ENCODE measurements at regions not wholly inside any gene's neighbourhood (a gene's known extent, or its start where the extent isn't known, plus 50 kb on each side); places are given as distances from the start of the nearest gene placed in this dataset.

DNA sequence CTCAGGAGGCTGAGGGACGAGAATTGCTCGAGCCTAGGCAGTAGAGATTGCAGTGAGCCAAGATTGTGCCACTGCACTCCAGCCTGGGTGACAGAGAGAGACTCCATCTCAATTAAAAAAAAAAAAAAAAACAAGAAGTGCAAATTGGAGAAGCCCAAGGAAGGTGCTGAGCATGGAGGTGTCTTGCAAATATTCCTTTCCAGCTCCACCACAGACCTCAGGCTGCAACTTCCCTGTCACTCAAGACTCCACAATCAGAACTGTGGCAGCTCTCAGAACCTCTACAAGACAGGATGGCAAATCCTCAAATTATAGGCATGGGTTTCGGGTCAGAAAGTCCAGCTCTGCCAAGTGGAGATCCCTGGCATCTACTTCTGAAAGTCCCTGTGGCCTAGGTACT is 104.4 kb upstream of the TIAM1 start:
- Histone ChIP-seq H3K9me3 (replicated peaks; ENCODE audit: control insufficient read depth, low read depth, low read length) (no peaks in the 10 kb centered on the region), H3K36me3 (ENCODE audit: control insufficient read depth, insufficient read depth, low read length) (no peaks in the 10 kb centered on the region), H3K27me3 (ENCODE audit: control insufficient read depth, insufficient read depth, low read length) (no peaks in the 10 kb centered on the region), H3K27ac (ENCODE audit: low read length) (no peak overlapping the region), H3K4me3 (ENCODE audit: low read length) (no peak overlapping the region), H3K4me1 (ENCODE audit: control insufficient read depth, insufficient read depth, low read length) (peaks cover 20% of the 10 kb centered on the region)
- 86% methylated on average over 1 of the region's 3 CpGs for WGBS (ENCODE audit: insufficient coverage)
- DNase-seq = peak; percentile 53

DNA sequence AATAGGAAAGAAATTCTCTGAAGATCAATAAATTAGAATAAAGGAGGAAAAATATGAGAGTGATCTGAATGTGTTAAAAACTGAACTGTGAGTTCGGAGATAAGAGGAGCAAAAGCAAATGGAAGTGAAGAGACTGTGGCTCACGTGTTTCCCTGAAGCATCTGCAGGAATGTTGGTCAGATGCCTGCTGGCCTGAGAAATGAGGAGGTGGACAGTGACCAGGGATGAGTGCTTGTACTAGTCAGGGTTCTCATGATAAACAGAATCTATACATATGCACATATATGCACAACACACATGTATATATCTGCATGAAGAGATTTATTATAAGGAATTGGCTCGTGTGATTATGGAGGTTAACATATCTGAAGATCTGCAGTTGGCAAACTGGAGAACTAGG is 103.4 kb upstream of the TIAM1 start:
- Histone ChIP-seq H3K36me3 (ENCODE audit: control insufficient read depth, insufficient read depth, low read length) (no peaks in the 10 kb centered on the region), H3K27ac (ENCODE audit: low read length) (peak overlapping the region; percentile 45), H3K4me1 (ENCODE audit: control insufficient read depth, insufficient read depth, low read length) (peaks cover 25% of the 10 kb centered on the region), H3K27me3 (ENCODE audit: control insufficient read depth, insufficient read depth, low read length) (no peaks in the 10 kb centered on the region), H3K4me3 (ENCODE audit: low read length) (no peak overlapping the region), H3K9me3 (replicated peaks; ENCODE audit: control insufficient read depth, low read depth, low read length) (no peaks in the 10 kb centered on the region)
- WGBS (ENCODE audit: insufficient coverage) = 14% methylated on average over 1 of the region's 3 CpGs
- DNase-seq = peak; percentile 92

DNA sequence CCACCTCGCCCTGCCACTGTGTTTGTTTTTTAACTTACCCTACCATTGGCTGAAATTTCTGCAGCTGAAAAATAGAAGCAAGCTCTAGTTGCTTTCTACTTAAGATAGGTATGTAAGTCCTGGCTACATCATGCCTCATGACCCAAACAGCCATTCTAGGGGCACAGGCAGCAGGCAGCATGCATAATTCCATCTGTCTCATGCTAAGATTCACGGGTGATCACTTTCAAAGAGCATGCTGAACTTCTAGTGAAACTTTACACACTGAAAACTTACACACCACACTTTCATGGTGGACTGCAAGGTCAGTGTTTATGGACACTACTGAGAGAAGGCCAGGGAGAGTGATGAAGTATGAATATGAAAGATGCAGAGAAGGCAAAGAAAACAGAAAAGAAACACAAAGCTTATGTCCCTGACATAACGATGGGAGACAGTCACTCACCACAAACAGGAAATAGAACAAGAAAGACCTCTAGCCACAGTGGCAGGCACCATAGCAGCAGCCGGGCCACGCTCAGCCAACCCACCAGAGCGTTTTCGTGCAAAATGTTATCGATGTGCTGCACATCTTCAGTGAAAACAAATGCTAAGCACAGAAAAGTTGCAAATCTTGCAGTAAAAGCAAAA is 102.3 kb upstream of the TIAM1 start:
- H3K27ac ChIP-seq (ENCODE audit: low read length) = no peak overlapping the region
- H3K9me3 ChIP-seq (replicated peaks; ENCODE audit: control insufficient read depth, low read depth, low read length) = peaks cover 3% of the 10 kb centered on the region
- no peaks in the 10 kb centered on the region for H3K36me3 ChIP-seq (ENCODE audit: control insufficient read depth, insufficient read depth, low read length)
- no peaks in the 10 kb centered on the region for H3K27me3 ChIP-seq (ENCODE audit: control insufficient read depth, insufficient read depth, low read length)
- no peak for DNase-seq
- H3K4me1 ChIP-seq (ENCODE audit: control insufficient read depth, insufficient read depth, low read length) = peaks cover 25% of the 10 kb centered on the region
- no peak overlapping the region for H3K4me3 ChIP-seq (ENCODE audit: low read length)
- WGBS (ENCODE audit: insufficient coverage) = 78% methylated on average over 3 of the region's 8 CpGs

DNA sequence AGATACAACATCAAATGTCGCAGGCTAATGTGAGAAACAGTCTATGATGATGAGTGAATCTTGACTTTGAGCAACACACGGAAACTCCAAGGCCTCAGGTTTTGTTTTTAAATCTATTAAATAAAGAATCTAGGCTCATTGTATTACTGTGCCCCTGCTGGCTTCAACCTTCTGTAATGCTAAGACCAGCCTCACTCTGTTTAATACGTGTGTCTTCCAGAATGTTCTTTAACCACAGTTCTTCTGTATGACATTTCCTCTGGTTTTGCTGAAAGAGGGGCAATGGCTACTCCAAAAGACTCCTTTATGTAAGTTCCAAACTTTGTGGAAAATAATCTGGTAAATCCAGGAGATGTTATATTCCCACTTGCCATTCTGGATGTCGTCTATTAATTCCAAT is 101.1 kb upstream of the TIAM1 start:
- WGBS (ENCODE audit: insufficient coverage) = 100% methylated on average over 2 of the region's 4 CpGs
- Histone ChIP-seq H3K27me3 (ENCODE audit: control insufficient read depth, insufficient read depth, low read length) (no peaks in the 10 kb centered on the region), H3K36me3 (ENCODE audit: control insufficient read depth, insufficient read depth, low read length) (no peaks in the 10 kb centered on the region), H3K9me3 (replicated peaks; ENCODE audit: control insufficient read depth, low read depth, low read length) (peaks cover 10% of the 10 kb centered on the region), H3K27ac (ENCODE audit: low read length) (no peak overlapping the region), H3K4me3 (ENCODE audit: low read length) (no peak overlapping the region), H3K4me1 (ENCODE audit: control insufficient read depth, insufficient read depth, low read length) (peaks cover 17% of the 10 kb centered on the region)
- DNase-seq = no peak

DNA sequence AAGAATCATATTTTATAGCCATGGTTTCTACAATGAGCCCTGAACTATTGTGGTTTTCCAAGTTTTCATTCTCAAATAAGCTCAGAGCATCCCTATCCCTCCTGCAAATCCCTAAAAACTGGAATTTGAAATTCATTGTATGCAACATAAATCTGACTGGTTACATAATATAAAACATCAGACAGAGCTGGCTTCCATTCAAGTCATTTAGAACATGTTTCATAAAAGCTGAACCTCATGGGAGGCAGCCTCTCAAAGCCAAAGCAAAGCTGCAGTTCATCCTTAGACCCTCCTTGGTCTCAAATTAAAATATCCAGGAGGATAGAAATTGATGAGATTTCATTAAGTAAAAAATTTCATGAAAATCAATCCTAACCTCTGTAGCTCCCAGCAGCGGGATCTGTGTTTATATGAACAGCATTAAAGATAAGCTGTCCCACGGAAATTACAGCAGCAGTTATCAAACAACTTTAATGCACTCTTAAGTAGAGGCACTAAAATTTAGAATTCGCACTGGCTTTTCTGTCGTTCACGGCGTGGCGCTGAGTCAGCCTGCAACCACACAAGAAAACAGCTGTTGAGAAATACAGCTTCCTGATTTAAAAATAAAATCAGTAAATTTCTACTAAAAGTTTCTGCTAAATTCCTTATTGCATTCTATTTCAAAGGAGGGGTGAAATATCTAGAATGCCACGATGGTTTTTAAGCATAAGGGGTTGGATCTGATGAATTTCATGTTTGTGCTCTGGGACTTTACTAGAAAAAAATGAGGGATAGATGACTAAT is 99.9 kb upstream of the TIAM1 start:
- Histone ChIP-seq H3K4me3 (ENCODE audit: low read length) (no peak overlapping the region), H3K9me3 (replicated peaks; ENCODE audit: control insufficient read depth, low read depth, low read length) (peaks cover 10% of the 10 kb centered on the region), H3K36me3 (ENCODE audit: control insufficient read depth, insufficient read depth, low read length) (no peaks in the 10 kb centered on the region), H3K4me1 (ENCODE audit: control insufficient read depth, insufficient read depth, low read length) (peaks cover 11% of the 10 kb centered on the region), H3K27me3 (ENCODE audit: control insufficient read depth, insufficient read depth, low read length) (no peaks in the 10 kb centered on the region), H3K27ac (ENCODE audit: low read length) (peak overlapping the region; percentile 40)
- 56% methylated on average over 1 of the region's 8 CpGs for WGBS (ENCODE audit: insufficient coverage)
- peak; percentile 90 for DNase-seq

DNA sequence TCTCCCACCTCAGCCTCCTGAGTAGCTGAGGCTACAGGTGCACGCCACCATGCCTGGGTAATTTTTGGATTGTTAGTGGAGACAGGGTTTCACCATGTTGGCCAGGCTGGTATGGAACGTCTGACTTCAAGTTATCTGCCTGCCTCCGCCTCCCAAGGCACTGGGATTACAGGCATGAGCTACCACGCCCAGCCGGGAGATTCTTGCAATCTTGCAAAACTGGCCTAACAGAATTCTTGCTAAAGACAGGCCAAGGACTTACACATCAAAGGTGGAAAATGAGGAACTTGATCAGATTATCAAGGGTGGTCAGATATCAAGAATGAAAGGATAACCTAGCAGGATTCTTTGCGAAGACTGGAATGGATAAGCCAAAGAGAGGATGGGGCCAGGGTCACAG is 98.3 kb upstream of the TIAM1 start:
- WGBS (ENCODE audit: insufficient coverage) = 67% methylated on average over 5 of the region's 6 CpGs
- no peak for DNase-seq
- peaks cover 5% of the 10 kb centered on the region for H3K4me1 ChIP-seq (ENCODE audit: control insufficient read depth, insufficient read depth, low read length)
- peaks cover 10% of the 10 kb centered on the region for H3K9me3 ChIP-seq (replicated peaks; ENCODE audit: control insufficient read depth, low read depth, low read length)
- H3K4me3 ChIP-seq (ENCODE audit: low read length) = no peak overlapping the region
- no peaks in the 10 kb centered on the region for H3K27me3 ChIP-seq (ENCODE audit: control insufficient read depth, insufficient read depth, low read length)
- no peak overlapping the region for H3K27ac ChIP-seq (ENCODE audit: low read length)
- H3K36me3 ChIP-seq (ENCODE audit: control insufficient read depth, insufficient read depth, low read length) = no peaks in the 10 kb centered on the region

DNA sequence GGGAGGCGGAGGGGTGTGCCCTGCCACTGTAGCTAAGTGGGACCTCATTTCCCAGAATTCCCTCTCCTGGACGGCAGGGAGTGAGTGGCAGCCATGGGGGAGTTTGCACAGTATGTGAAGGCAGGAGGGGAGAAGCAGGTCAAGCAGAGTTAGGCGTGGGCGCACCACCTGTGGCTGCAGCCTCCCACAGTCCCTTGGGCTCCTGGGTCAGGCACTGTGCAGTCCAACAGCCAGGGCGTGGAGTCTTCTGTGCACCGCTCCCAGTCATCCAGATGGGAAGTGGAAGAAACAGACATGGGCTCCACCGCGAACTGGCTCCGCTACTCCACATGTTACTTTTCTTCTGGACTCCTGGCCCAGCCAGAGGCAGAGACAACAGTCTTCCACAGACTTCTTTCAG is 85.4 kb upstream of the TIAM1 start:
- Histone ChIP-seq H3K27ac (ENCODE audit: low read length) (peak overlapping the region; percentile 13), H3K4me1 (ENCODE audit: control insufficient read depth, insufficient read depth, low read length) (peaks cover 3% of the 10 kb centered on the region), H3K36me3 (ENCODE audit: control insufficient read depth, insufficient read depth, low read length) (no peaks in the 10 kb centered on the region), H3K27me3 (ENCODE audit: control insufficient read depth, insufficient read depth, low read length) (no peaks in the 10 kb centered on the region), H3K9me3 (replicated peaks; ENCODE audit: control insufficient read depth, low read depth, low read length) (no peaks in the 10 kb centered on the region), H3K4me3 (ENCODE audit: low read length) (no peak overlapping the region)
- DNase-seq = peak; percentile 91
- WGBS (ENCODE audit: insufficient coverage) = 63% methylated on average over 9 of the region's 9 CpGs

DNA sequence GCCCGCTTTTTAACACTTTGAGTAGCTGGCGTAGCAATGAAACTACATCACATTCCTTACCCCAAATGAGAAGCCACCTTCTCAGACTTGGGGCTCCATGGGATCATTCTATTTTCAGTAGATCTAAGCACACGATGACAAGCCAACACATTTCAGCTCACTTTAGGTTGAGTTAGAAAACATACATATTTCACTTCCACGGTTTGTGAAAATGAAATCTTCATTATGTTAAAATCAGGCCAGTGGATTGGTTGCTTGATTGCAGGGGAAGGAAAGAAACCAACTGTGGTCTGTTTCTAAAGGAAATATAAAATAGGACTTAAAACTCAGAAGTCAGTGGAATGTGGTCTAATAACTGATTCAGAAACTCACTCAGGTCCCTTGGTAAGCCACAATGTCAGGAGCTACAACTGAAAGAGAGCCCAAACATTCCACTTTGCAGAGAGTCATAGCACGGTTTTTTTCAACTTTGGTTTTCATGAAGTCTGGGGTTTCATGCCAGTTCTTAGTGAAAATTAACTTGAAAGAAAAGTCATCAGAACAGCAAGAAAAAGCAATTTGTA is 82.3 kb upstream of the TIAM1 start:
- H3K9me3 ChIP-seq (replicated peaks; ENCODE audit: control insufficient read depth, low read depth, low read length) = no peaks in the 10 kb centered on the region
- H3K27ac ChIP-seq (ENCODE audit: low read length) = peak overlapping the region; percentile 47
- DNase-seq = no peak
- H3K4me3 ChIP-seq (ENCODE audit: low read length) = no peak overlapping the region
- H3K36me3 ChIP-seq (ENCODE audit: control insufficient read depth, insufficient read depth, low read length) = no peaks in the 10 kb centered on the region
- WGBS (ENCODE audit: insufficient coverage) = 83% methylated on average over 2 of the region's 5 CpGs
- peaks cover 4% of the 10 kb centered on the region for H3K4me1 ChIP-seq (ENCODE audit: control insufficient read depth, insufficient read depth, low read length)
- no peaks in the 10 kb centered on the region for H3K27me3 ChIP-seq (ENCODE audit: control insufficient read depth, insufficient read depth, low read length)

DNA sequence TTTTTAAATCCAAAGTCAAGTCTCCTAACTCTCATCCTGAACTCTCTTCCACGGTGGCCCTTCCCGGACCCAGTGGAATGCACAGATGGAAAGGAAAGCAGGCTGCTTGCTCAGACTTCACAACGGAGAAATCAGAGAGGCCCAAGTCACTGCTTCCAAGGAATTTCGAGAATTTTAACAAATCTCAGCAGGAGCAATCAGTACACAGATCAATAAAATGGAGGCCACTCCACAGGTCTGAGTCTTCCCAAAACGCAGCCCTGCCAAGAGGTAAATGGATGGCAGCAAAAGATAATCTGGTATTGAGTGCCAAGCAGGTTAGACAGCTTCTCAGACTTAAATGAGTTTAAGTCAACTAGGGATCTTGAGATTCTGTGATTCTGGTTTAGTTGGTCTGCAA is 81.1 kb upstream of the TIAM1 start:
- no peaks in the 10 kb centered on the region for H3K36me3 ChIP-seq (ENCODE audit: control insufficient read depth, insufficient read depth, low read length)
- DNase-seq = peak; percentile 82
- no peak overlapping the region for H3K4me3 ChIP-seq (ENCODE audit: low read length)
- peaks cover 4% of the 10 kb centered on the region for H3K4me1 ChIP-seq (ENCODE audit: control insufficient read depth, insufficient read depth, low read length)
- H3K27ac ChIP-seq (ENCODE audit: low read length) = peak overlapping the region; percentile 76
- no peaks in the 10 kb centered on the region for H3K9me3 ChIP-seq (replicated peaks; ENCODE audit: control insufficient read depth, low read depth, low read length)
- H3K27me3 ChIP-seq (ENCODE audit: control insufficient read depth, insufficient read depth, low read length) = no peaks in the 10 kb centered on the region
- 18% methylated on average over 3 of the region's 5 CpGs for WGBS (ENCODE audit: insufficient coverage)

DNA sequence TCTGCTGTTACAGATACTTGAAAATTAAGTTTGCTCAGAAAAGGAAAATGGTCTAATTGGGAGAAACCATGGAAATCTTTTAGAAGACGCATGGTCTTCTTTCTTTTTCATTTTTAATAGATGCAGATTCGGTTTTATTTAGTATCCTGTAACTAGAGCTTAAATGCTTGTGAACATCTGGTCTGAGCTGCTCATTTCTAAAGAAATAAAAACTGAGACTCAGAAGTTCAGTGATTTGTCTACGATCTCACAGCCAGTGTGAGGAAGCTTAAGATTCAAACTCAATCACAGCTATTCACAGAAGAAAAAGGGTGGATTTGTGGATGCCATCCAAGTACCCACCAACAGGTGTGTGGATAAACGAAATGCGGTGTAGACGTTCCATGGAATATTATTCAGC is 80.0 kb upstream of the TIAM1 start:
- no peaks in the 10 kb centered on the region for H3K27me3 ChIP-seq (ENCODE audit: control insufficient read depth, insufficient read depth, low read length)
- H3K27ac ChIP-seq (ENCODE audit: low read length) = peak overlapping the region; percentile 76
- peaks cover 4% of the 10 kb centered on the region for H3K4me1 ChIP-seq (ENCODE audit: control insufficient read depth, insufficient read depth, low read length)
- H3K36me3 ChIP-seq (ENCODE audit: control insufficient read depth, insufficient read depth, low read length) = no peaks in the 10 kb centered on the region
- no peak overlapping the region for H3K4me3 ChIP-seq (ENCODE audit: low read length)
- H3K9me3 ChIP-seq (replicated peaks; ENCODE audit: control insufficient read depth, low read depth, low read length) = no peaks in the 10 kb centered on the region
- WGBS (ENCODE audit: insufficient coverage) = 71% methylated on average over 1 of the region's 6 CpGs
- peak; percentile 59 for DNase-seq
